CD4-positive, alpha-beta T cell treated with Interferon alpha-2 for 1 hour (primary cell): ENCODE measurements at regions not wholly inside any gene's neighbourhood (a gene's known extent, or its start where the extent isn't known, plus 50 kb on each side); places are given as distances from the start of the nearest gene placed in this dataset.
"Not testable (repeated sequence)": the region's sequence is repeated elsewhere in the genome, so short reads cannot be mapped to it uniquely, and the experiment has no call there.

Experiments used
- DNase-seq, 2 donors: peaks; one replicate each; pipeline ENCODE4 v3.0.0-alpha.2; 2020 to 2022

GRCh38 chr16:29310243-29310642, 96.3 kb downstream of the NPIPB11 start:
- not testable (repeated sequence) for DNase-seq

DNA sequence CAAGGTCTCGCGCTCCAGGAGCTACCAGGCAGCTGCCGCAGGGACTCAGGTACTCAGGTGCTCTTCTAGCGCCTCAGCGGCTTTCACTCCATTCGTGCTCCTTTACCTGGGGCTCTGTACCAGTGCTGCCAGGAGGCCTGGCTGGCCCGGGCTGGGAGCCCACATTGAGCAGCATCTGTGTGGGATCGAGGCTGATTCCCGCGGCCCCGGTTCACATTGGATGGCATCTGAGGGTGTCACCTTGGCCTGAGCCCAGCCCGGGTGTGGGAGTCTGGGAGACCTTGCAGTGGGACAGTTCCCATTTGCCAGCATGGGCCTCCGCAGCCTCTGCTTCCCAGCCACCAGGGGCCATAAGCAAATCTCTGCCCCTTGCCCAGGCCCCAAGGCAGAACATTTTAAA, 96.9 kb downstream of the NPIPB11 start:
- not testable (repeated sequence) for DNase-seq

DNA sequence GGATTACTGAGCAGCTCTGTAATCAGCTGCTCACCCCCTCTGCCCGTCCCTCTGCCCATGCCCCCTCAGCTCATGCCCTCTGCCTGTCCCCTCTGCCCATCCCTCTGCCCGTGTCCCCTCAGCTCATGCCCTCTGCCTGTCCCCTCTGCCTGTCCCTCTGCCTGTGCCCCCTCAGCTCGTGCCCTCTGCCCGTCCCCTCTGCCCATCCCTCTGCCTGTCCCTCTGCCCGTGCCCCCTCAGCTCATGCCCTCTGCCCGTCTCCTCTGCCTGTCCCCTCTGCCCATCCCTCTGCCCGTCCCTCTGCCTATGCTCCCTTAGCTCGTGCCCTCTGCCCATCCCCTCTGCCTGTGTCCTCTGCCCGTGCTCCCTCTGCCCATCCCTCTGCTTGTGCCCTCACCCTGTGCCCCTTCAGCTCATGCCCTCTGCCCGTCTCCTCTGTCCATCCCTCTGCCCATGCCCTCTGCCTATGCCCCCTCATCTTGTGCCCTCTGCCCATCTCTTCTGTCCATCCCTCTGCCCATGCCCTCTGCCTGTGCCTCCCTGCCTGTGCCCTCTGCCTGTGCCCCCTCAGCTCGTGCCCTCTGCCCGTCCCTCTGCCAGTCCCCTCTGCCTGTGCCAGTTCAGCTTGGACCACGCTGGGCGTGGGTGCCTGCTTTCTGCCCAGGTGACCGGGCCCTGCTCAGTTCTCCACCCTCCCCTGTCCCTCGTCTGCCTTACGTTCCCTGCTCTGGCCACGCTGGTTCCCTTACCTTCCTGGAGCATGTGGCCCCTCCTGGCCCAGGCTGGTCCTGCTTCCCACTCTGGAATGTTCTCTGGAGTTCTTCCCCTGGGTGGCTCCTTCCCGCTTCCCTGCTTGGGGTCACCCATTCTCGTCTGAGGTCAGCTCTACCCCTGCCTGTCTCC, 97.6 kb downstream of the NPIPB11 start:
- no peak for DNase-seq

DNA sequence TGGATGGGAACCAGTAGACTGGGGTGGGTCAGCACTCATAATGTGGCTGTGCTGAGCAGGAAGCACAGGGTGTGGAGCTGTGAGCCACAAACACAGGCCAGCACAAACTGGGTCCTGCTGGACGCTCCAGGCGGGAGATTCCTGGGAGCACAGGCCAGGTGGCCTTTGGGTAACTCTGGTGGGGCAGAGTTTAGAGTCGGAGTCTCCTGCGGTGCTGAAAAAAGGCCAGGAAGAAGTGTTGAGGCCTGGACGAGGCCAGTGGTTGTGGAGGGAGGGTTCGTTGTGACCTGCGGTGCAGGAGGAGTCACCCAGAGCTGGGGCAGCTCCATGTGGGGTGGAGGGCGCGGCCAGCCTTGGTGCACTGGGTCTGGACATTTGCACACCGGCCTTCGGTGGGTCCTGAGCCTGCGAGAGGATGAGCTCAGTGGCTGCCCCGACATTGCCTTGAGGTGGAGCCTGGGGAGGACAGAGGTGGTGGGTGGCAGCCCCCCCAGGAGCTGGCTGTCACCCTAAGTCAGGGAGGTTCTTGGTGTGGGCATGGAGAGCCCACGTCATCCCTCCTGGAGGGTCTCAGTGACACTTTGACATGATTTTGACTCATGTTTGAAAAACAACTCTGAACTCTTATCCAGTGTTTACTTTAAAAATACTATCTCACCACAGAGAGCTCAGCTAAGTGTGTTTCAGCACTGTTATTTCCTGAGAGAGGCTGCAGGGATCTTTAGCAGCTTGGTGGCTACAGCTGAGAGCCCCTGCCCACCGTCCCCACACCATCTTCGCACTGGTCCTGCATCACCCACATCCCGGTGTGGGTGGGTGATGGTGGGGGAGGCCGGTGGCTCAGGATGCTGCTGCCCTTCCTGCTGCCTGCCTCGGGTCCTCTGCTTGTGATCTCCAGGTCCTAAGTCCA, 98.7 kb downstream of the NPIPB11 start:
- no peak for DNase-seq

GRCh38 chr16:29306943-29307597, 99.4 kb downstream of the NPIPB11 start:
- DNase-seq: no peak

DNA sequence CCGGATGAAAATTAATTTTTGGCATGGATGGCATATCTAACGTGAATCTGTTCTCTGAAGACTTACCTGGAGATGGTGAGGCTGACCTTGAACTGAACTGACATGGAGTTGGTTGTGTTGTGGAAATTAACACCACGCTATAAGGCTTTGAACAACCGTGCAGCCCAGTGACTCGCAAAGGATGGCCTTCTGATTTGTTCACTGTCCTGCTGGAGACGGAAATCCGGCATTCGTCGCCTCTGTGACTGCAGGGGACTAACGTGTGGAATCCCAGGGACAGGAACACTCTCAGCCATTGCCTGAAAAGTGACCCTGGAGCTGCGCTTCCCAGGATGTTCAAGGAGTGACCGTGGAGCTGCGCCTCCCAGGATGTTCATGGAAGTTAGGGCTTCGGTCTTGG, 100.3 kb downstream of the NPIPB11 start:
- no peak for DNase-seq

DNA sequence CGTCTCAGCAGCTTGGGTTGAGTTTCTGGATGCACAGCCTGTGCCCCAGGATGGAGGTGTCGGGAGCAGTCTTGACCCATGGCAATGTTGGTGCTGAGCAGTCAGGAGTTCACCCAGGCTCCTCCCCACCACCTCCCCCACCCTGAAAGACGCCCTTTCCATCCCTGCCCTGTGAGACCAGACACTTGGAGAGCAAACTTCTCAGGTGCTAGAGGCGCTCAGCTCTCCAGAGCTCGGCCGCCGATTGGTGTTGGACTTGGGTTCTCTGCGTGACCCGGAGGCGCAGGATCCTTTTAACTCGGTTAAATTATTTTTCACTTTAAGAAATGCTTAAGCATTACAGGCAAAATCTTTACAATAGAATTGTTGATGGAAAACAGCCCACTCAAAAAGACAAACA, 101.5 kb downstream of the NPIPB11 start:
- DNase-seq: not testable (repeated sequence)

GRCh38 chr16:29304251-29304650, 102.3 kb downstream of the NPIPB11 start:
- DNase-seq: no peak

DNA sequence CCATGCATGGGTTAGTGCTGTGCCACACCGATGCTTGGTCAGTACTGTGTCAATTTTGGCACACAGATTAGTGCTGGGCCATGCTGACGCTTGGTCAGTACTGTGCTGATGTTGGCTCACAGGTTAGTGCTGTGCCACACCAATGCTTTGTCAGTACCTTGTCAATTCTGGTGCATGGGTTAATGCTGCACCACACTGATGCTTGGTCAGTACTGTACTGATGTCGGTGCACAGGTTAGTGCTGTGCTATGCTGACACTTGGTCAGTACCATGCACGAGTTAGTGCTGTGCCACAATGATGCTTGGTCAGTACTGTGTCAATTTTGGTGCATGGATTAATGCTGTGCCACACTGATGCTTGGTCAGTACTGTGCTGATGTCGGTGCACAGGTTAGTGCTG, 103.0 kb downstream of the NPIPB11 start:
- DNase-seq: no peak

DNA sequence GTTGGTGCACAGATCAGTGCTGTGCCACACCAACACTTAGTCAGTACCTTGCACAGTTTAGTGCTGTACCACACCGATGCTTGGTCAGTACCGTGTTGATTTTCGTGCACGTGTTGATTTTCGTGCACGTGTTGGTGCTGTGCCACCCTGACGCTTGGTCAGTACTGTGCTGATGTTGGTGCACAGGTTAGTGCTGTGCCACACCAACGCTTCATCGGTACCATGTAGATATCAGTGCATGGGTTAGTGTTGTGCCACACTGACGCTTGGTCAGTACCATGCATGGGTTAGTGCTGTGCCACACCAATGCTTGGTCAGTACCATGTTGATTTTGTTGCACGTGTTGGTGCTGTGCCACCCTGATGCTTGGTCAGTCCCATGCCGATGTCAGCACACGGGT, 103.5 kb downstream of the NPIPB11 start:
- no peak for DNase-seq

GRCh38 chr16:29302433-29302832, 104.1 kb downstream of the NPIPB11 start:
- not testable (repeated sequence) for DNase-seq

DNA sequence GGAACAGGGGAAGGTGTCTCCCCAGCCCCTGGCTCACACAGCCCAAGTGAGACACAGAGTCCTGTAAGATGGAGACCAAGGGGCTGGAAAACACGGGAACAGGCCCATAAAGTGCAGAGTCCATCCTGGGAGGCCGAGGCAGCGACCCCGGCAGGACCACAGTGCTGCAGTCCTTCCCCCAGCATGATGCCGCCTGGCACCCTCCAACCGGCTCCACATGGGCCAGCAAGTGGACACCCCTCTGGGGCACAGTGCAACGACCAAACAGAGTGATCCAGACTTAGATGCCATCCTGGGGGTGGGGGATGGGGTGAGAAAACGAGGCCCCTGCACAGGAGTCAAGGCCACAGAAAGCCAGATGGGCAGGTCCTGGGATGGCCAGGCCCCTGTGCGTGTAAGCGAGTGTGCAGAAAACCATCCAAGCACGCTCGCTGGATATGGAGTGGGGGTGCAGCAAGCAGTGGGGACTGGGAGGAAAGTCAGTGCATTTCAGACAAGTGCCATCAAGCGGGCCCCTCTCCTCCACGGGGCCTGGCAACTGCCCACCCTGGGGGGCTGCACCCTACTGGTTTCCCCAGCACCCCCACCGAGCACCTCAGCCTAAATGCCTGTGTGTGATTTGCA, 104.7 kb downstream of the NPIPB11 start:
- DNase-seq: not testable (repeated sequence)

- DNase-seq: not testable (repeated sequence)
These were observed 105.7 kb downstream of the NPIPB11 start for GRCh38 chr16:29300541-29301535.

DNA sequence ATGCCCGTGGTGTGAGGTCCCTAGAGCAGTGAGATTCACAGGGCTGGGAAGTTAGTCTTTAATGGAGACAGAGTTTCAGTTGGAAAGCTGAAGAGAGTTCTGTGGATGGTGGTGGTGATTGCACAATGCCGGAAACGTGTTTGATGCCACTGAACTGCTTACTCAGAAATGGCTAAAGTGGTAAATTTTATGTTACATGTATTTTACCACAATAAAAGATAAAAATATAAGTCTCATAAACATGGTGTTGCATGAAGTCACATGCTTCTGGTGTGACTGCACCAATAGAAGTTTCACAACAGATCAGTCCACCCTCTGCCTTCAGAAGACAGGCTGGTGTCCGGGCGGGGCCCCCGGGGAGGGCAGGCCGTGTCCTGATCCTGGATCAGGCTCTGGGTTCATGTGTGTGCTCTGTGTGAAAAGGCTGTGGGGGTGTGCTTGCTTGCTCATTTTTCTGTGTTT, 106.5 kb downstream of the NPIPB11 start:
- DNase-seq: peak in 1 of 2 donors; percentile 12

DNA sequence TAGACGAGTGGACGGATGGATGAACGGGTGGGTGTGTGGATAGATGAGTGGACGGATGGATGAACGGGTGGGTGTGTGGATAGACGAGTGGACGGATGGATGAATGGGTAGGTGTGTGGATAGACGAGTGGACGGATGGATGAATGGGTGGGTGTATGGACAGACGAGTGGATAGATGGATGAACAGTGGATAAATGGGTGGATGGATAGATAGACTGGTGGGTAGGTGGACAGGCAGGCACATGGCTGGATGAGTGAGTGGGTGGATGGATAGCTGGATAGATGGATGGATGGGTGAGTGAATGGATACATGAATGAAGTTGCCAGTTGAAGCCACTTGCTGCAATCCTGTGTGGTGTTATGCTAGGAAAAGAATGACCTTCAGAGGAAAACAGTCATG, 107.5 kb downstream of the NPIPB11 start:
- DNase-seq: not testable (repeated sequence)

- DNase-seq: not testable (repeated sequence)
These were observed 108.2 kb downstream of the NPIPB11 start for GRCh38 chr16:29298307-29298706.

DNA sequence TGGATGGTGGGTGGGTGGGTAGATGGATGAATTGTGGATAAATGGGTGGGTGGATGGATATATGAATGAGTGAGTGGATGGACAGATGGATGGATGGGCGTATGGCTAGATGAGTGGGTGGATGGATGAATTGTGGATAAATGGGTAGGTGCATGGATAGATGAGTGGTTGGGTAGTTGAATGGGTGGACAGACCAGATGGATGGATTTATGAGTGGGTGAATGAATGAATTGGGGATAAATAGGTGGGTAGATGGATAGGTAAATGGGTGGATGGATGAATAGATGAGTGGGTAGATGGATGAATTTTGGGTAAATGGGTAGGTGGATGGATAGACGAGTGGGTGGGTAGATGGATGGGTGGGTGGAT, 108.7 kb downstream of the NPIPB11 start:
- not testable (repeated sequence) for DNase-seq

GRCh38 chr16:29297144-29297808, 109.2 kb downstream of the NPIPB11 start:
- DNase-seq: not testable (repeated sequence)

GRCh38 chr16:29296176-29296575, 110.3 kb downstream of the NPIPB11 start:
- not testable (repeated sequence) for DNase-seq

GRCh38 chr16:29294951-29295795, 111.3 kb downstream of the NPIPB11 start:
- not testable (repeated sequence) for DNase-seq
